ENCODE measurements at regions not wholly inside any gene's neighbourhood (a gene's known extent, or its start where the extent isn't known, plus 50 kb on each side); places are given as distances from the start of the nearest gene placed in this dataset.

- no peaks in the 10 kb centered on the region for H3K36me3 ChIP-seq (ENCODE audit: insufficient read depth)
- H4K20me1 ChIP-seq (replicated peaks; ENCODE audit: insufficient read depth): no peaks in the 10 kb centered on the region
- DNase-seq (ENCODE audit: low spot score) (no peak), ATAC-seq (no peak)
- no peak overlapping the region for H3K27ac ChIP-seq (ENCODE audit: low read depth)
- no peak overlapping the region for H3K4me3 Mint-ChIP-seq
- H3K4me3 ChIP-seq: no peak overlapping the region
- TF ChIP-seq ZNF331 (CRISPR knock-in tag; IDR thresholded peaks at IDR 0.05; ENCODE audit: low read depth) (no peak), POLR2AphosphoS5 (IDR thresholded peaks at IDR 0.05; ENCODE audit: low read depth) (no peak), EZH2 (IDR thresholded peaks at IDR 0.05; ENCODE audit: low read depth, unreplicated experiment) (no peak), JUNB (IDR thresholded peaks at IDR 0.05; ENCODE audit: unreplicated experiment) (no peak), CTCF (conservative IDR thresholded peaks at IDR 0.05; ENCODE audit: low read depth in 2 of 2) (no peak), REST (IDR thresholded peaks at IDR 0.05; ENCODE audit: unreplicated experiment) (no peak), STAT1 (IDR thresholded peaks at IDR 0.05; ENCODE audit: unreplicated experiment) (no peak), NANOG (IDR thresholded peaks at IDR 0.05; ENCODE audit: borderline replicate concordance) (no peak), ZNF462 (CRISPR knock-in tag; IDR thresholded peaks at IDR 0.05) (no peak), ETS1 (IDR thresholded peaks at IDR 0.05) (no peak), EZH2phosphoT487 (IDR thresholded peaks at IDR 0.05; ENCODE audit: unreplicated experiment) (no peak), CREB1 (CRISPR knock-in tag; IDR thresholded peaks at IDR 0.05; ENCODE audit: low read depth) (no peak), ZNF114 (CRISPR knock-in tag; IDR thresholded peaks at IDR 0.05) (no peak)
- no peaks in the 10 kb centered on the region for H3K27me3 Mint-ChIP-seq (ENCODE audit: insufficient read depth, low read depth, poor library complexity)
- H3K9me2 ChIP-seq (ENCODE audit: insufficient read depth): no peaks in the 10 kb centered on the region
- no peaks in the 10 kb centered on the region for H3K4me1 Mint-ChIP-seq
- H3K27me3 ChIP-seq (ENCODE audit: insufficient read depth): no peaks in the 10 kb centered on the region
- no peaks in the 10 kb centered on the region; the same call in 2 of the 3 replicates for H3K9me3 Mint-ChIP-seq
- H3F3A ChIP-seq (replicated peaks; ENCODE audit: low read depth): no peaks in the 10 kb centered on the region
- no peak overlapping the region for H3K27ac Mint-ChIP-seq
- no peak overlapping the region for H3K4me2 ChIP-seq
- no peaks in the 10 kb centered on the region for H3K79me2 ChIP-seq (replicated peaks; ENCODE audit: insufficient read depth)
- no peaks in the 10 kb centered on the region for H3K4me1 ChIP-seq (ENCODE audit: insufficient read depth)
- H3K36me3 Mint-ChIP-seq (ENCODE audit: low read depth): no peaks in the 10 kb centered on the region
- peak overlapping the region; percentile 54; the same call in 1 of the 2 replicates for H2AFZ ChIP-seq
Measured at GRCh38 chr4:156695163-156695562, 276.4 kb downstream of the PDGFC start.

All from GM23338 (cell line).